GM21717 (cell line): ENCODE measurements at regions not wholly inside any gene's neighbourhood (a gene's known extent, or its start where the extent isn't known, plus 50 kb on each side); places are given as distances from the start of the nearest gene placed in this dataset.

ENCODE experiments used
- ATAC-seq: cut with Tn5 transposase; IDR thresholded peaks from one replicate; pipeline ENCODE4 v1.9.1; 2021; ENCODE audit warnings: mild to moderate bottlenecking, moderate library complexity; ENCODE audit not compliant: unreplicated experiment

DNA sequence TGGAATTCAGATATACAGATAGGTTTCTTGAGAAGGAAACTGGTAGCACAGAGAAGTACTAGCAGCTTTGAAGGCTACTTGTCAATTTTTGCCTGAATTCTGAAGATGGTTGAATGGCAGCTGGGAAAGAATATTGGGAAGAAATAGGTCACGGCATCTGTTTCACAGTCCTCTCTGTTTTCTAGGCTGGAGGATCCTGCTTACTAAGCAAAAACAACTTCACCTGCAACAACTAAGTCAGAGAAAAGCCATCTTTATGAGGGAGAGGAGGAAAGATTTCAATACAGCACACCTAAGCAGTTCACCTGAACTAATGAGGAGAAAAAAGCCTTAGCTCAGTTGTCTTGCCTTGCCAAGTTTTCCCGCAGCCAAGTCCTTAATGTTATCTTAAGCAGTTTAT, 975.5 kb upstream of the EPHA7 start:
- no peak for ATAC-seq

DNA sequence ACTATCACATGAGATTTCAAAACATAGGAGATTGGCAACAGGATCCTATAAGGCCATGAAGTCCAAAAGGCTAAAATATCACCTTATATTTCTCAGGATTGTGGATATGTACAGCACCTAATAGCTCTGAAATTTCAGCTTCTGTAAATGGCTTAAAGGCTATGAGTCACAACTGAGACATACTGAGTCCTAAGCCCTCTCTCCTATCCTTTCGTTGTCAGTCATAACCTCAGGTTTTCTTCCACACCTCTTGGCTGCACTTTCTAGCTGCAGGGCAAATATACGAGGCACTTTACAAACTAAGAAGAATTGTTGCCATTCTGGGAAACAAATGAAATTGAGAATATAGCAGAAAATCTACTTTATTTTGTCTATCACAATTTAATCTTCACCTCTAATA, 969.9 kb upstream of the EPHA7 start:
- no peak for ATAC-seq

DNA sequence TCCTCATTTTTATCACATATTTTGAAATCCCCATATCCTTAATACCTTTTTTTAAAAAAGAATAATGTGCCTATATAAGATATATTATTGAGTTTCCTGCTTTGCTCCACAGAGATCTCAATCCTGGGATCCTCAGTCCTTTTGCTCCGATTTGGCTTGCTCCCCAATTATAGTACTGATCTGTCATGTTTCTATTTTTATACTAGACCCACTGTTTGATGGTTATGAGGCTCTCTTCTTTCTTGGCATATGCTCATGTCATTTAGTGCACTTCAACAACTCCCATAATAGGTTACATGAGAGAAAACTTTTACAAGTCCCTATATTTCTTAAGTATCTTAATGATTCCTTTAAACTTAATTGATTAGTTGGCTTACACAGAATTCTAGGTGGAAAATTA, 958.5 kb upstream of the EPHA7 start:
- no peak for ATAC-seq

DNA sequence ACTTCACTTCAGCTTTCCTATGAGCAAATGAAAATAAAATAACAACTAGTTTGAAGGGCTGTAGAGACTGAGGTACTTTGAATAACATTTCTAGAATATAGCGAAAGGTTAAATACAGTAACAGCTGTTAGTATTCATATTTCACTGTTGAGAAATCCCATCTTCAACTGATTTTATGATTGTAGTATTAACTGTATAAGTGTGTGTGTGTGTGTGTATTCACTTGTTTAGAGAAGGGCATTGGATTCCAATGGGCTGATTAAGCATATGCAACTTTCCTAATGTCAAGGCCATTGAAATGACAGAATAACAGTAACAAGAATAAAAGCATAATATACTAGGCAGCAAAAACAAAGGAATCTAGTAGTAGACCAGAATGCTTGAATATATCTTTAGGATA, 957.5 kb upstream of the EPHA7 start:
- ATAC-seq, result no peak

DNA sequence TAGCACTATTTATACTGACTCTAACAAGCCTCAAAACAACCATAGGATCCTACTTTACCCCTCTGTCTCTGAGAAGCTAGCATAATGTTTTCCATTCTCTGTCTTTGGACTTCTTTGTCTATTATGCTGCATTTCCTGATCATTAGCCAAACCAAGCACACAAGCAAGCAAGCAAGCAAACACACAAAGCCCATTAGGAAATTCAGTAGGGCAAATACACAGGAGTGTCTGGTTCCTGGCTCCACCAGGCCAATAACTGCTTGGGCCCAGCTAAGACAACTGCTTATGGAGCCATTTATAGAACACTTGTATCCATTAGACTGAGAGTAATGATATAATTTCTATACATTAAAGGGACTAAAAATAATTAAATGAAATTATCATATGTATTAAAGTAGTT, 952.9 kb upstream of the EPHA7 start:
- ATAC-seq, result no peak

DNA sequence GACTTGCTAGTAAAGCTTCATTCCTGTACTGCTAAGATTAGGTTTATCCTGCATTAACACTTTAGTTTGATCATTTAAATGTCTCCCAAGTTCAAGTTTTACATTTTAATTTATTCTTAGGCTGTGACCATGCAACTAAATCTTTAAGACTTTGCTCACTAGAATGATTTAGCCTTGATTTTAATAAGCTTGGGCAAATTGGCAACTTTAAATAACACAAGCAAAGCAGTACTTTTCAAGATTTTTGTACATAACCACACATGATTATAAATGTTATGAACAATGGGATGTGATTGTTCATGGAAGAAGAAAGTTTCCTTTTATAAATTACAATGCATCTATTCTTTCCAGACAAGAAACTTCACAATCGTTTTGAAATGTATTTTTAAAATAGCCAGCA, 948.0 kb upstream of the EPHA7 start:
- no peak for ATAC-seq

DNA sequence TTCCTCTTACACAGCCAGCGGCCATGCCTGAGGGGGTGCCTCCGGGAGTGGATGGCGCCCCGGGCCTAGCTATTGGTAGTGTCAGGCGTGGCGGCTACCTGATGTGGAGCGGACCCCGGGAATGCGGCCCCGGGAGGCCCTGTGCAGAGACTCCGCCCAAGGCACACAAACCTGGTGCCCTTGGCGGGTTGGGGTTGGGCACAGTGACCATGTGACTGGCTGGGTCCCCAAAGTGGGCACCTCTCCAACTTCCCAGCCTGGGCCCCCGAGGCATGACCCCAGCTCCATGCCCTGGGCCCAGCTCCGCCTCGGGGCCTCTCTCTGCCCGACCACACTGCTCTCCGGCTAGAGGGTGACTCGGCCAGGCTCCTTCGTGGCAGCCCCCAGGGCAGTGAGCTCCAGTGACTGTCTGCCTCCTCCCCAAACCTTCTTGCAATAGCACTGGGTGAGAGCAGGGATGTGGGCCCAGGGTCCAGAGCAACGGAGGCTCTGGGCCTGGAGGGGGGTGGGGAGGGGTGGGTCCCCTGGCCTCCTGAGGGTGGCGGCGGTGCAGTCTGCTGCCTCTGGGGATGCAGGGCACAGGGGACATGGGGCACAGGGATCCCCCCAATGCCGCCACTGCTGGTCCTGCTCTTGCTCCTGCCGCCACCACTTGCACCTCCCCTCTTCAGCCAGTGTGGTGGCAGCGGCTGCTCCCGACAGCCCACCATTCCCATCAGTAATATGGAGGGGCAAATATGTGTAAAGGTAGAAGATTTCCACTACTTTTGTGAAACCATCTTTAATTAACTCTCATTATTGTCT, 942.9 kb upstream of the EPHA7 start:
- no peak for ATAC-seq

DNA sequence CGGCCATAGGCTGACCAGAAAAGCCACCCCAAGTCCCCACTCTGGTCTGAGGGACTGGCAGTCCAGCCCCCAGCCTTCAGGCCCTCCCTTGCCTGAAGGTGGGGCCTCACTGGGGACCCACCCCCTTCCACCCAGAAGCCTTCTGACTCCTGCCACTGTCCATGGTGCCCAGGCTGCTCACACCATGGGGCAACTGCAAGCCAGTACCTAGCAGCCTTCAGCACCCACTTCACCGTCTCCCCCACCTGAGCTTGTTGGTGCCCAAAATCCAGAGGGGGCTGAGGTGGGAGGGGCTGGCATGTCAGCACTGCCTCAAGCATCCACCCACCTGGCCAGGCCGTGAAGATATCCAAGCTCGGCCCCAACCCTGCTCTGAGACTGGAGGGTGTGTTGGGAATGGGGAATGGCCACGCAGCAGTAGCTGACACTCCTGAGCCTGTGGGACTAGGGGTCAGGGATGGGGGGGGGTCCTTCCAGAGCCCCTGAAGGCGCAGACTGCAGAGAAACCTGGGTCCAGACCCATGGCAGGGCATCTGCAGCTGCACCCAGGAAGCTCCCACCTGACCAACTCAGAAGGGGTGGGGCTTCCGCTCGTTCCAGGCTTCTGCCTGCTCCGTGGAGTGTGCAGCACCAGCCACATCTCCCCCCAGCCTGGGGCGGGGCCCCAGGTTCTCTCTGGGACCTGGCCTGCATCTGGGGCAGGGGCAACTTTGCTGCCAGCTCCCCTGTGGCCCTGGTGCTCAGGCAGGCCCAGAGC, 942.1 kb upstream of the EPHA7 start:
- no peak for ATAC-seq

DNA sequence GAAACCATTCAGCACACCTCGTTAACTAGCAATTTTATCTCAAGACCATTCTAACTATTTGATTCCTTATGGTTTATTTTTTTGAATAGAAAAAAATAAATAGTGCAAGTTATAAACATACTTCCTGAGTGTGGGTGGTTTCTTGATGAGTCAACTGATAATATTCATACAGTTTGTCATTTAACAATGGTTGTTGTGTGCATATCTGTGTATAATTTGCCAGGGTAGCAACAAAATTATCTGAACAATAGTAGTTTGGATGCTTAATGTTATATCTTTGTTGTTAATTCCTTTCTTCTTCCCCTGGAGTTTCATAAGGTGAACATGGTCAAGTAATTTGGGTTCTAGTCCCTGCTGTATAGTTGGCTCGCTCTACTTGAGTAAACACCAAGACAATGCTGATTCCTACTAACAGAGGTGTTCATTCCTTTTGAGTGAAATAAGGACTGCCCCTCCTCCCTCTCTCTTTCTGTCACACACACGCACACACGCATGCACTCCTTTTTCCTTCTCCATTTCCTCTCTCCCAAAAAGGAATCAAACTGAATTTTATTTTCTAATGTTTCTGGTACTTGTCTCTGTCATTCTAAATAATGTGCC, 938.1 kb upstream of the EPHA7 start:
- no peak for ATAC-seq

DNA sequence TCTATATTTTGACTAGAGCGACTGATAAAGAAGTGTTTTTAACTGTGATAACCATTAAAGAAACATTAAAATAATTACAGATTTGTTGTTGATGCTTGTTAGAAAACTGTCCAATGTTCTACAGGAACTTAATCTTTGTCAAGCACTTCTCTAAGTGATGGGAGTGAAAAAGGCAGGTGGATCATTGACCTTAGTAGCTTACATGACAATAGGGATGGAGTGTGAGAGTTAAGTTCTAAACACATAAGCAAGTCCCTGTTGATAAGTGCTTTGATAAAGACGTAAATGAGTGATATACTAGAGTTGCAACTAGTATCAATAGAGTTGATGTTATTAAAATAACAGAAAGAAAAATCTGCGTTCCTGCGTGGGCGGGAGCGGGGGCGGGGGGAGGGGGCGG, 931.5 kb upstream of the EPHA7 start:
- ATAC-seq, result no peak

DNA sequence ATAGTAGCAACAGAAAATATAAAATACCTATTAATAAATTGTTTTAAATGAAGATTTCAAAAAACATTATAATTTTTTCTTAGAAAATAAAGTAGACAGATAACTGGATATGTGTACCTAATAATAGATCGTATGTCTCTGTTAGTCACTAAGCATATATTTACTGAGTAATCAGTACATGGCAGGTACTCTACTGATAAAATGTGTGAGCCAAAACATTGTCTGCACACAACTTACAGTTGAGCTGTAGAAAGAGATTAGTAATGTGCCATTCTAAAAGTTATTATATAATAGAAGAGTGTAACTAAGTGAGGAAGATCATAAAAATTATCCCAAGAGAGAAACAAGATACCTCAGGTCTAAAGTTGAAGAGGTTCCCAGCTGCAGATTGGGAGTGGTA, 929.9 kb upstream of the EPHA7 start:
- ATAC-seq, result no peak

DNA sequence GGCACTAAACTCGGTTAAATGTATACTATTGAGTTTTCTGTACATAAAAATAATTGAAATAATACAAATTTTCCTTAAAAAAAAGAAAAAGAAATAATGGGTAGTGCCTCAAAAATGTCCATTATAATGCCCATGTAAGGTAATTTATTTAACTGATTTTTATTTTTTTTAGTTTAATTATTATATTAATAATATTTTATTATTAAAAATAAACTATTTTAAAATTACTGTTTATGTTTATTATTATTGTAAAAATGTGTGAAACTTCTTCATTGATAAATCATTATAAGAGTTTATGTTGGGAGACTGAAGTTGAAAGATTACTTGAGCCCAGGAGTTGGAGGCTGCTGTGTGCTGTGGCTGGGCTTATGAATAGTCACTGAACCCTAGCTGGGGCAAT, 925.5 kb upstream of the EPHA7 start:
- no peak for ATAC-seq

DNA sequence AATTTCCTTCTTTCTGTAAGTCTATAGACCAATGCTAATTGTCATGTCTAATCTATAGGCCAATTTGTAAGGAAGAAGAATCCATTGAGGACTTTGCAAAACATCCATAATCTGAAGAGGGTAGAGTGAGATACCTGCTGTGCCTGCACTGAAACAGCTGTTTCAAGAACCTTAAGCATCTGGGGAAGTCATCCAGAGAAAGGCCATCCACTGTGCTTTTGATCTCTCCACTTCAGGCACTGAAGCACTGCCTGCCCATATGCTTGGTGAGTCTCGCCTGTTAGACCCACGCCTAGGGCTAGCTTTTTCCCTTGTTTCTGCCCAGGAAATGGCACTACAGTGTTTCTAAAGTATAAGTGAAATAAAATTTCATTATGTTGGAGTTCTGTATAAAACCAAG, 921.8 kb upstream of the EPHA7 start:
- ATAC-seq, result no peak

DNA sequence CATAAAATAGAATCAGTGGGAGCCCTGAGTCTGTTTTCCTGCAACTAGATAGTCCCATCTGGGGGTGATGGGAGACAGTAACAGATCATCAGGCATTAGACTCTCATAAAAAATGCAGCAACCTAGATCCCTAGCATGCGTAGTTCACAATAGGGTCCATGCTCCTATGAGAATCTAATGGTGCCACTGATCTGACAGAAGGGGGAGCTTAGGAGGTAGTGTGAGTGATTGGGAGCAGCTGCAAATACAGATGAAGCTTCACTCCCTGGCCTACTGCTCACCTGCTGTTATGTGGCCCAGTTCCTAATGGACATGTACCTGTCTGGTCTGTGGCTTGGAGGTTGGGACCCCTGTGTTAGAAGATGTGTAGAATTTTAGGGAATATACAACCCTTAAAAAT, 904.5 kb upstream of the EPHA7 start:
- no peak for ATAC-seq

DNA sequence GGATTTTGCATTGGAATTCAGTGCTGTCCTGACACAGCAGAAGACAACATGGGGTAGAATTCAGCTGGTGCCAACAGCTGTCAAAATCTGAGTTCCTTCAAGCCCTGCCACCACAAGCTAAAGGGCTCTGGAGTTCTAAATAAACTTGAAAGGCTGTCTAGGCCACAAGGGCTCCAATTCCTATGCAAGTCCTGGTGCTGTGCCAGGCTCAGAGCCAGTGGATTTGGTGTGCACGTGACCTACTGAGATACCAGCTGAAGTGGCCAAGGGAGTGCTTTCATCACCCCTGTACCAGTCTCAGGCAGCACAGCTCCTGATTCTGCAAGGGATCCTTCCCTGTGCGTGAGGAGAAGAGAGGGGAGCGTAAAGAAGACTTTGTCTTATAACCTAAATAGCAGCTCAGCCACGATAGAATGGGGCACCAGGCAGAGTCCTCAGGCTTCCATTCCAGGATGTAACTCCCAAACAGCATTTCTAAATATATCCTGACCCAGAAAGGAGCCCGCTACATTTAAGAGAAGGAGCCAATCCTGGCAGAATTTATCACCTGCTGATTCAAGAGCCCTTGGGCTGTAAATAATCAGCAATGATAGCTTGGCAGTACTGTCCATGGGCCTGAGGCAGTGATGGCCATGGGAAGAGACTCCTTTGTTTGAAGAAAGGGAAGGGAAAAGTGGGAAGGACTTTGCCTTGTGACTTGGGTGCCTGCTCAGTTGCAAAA, 881.2 kb upstream of the EPHA7 start:
- ATAC-seq, result no peak

DNA sequence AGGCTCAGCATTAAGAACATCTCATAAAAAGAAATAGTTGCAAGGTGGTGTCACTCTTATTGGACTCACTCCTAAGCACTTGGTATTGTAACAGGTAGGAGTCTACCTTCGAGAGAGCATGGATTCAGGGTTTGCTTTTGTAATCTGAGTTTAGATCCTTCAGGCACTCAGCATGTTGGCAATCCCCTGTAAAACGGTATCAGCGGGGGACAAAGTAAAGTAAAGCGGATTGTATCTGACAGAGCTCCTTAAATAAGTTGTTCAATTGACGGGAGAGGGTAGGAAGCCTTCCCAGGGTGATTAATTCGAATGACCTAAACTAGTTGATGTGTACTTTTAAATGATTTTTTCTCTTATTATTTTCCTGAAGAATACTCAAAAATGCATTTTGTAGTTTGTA, 869.8 kb upstream of the EPHA7 start:
- ATAC-seq, result no peak

DNA sequence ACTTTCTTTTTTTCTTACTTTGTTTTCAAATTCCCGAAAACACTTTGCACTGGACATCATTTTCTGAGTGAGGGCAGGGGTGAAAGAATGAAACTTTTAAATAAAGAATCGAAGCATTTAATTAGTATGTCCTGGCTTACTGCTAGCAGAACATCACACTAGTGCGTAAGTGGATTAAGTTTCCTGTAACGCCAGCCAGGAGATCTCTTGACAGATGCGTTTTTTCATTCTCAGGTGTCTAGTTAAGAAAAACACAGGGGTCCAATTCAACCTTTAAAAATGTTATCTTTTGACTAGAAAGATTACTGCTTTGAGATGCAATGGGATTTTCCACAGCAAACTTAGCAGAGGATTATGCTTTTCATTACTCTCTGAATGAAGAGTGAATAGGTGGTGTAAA, 858.8 kb upstream of the EPHA7 start:
- no peak for ATAC-seq

DNA sequence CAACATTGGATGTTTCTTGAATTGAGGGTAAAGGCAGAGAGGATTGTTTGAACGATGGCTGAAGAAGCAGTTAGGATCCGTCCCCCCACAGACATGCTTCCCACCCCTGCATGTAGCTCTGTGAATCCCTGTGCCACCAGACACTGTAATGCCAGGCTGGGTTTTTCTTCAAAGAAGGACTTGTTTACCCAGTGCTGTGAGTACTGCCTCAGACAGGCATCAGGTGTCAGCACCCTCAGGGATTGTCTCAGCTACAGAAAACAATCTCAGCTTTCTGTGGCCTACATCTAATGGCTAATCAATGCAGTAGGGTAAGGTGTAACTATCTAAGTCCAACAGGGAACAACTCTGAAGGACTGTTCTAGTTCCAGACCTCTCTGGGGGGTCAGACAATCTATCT, 853.0 kb upstream of the EPHA7 start:
- no peak for ATAC-seq

DNA sequence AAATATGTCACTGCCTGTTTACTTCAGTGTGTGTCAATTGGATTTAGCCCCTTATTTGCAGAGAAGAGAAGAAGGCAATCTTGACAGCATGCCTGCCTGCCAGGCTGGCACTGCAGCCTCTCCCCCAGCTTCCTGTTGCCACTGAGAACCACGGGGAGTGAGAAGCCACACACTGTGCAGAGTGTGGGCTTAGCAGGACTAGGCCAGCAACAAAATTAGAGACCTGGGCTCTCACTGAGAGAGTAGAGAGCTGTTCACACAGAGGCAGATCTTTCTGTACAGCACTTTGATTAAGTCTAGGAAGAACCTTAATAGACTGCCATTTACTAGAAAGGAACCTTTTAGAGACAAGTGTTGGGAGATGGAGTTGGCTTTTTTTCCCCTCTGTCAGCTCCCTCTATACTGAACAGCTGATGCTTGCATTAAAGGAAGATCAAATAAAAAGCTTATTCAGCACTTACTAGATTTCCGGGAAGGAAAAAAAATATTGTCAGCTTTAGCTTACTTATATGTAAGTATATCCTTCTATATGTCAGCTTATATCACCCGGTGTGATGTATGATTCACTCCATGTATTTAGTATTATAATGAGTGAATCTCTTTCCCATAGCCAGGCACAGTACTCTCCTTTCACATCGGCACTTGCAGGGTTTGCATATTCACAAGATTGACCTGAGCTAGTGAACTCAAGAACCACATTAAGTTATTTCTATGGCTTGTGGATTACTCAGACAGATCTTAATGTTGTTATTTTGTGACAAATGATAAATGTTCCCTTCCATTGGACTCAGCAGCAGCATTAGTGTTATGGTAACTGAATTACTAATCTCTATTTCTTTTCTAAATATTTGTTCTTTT, 851.0 kb upstream of the EPHA7 start:
- ATAC-seq, result no peak

DNA sequence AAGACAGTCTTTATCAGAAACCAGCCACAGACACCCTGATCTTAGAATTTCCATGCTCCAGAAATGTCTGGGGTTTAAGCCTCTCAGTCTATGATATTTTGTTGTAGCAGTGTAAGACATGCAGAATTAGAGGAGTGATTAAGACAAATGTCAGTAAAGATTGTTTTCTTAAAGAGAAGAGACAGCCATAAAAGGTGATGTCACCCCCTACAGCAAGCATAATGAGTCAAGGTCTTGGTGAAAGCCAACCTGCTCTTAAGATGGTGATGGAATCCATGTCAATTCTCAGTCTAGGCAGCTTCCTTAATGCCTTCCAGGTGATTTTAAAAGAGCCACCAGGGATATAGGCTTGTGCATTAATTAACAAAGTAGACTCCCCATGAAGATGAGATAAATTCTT, 849.9 kb upstream of the EPHA7 start:
- no peak for ATAC-seq

DNA sequence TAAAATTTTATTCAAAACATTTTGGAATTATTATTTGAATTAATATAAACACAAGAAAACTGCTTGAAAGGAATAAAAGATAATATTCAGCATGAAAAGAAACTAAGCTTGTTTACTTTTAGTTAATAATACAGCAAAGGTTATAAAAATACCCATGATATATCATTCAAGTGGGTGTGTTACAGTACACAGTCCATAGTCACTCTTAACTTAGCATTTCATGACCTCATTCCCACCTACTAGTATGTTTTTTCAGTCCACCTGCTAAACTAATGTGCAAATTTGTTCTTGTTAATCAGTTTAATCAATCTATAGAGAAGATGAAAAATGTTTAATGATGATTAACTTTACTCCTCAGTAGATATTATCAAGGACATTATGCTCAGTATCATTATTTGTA, 841.4 kb upstream of the EPHA7 start:
- ATAC-seq, result no peak
